ENCODE measurements at regions not wholly inside any gene's neighbourhood (a gene's known extent, or its start where the extent isn't known, plus 50 kb on each side); places are given as distances from the start of the nearest gene placed in this dataset.

DNA sequence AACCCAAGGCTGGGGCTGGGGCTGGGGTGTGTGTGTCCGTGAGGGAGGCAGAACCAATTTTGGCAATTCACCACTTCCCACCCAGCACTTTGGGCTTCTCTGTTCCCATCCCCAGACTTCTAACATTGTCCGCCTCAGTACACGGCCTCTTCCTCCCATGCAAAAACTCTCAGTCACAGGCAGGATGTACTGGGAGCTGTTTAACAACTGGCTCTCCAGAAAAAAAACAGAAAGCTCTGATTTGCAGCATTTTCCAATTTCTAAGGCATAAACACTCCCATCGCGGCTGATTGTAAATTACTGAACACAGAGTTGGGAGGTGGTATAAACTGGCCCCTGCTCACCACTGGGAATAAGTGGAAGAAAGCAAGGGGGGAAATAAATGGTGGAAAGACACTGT is 73.1 kb upstream of the MAP4K3 start:
- 82% methylated on average over 5 of the region's 5 CpGs; no CpG with 5 or more reads in 1 of the 2 experiments for WGBS, 2 experiments (ENCODE audit: extremely low coverage in 1 of 2, insufficient coverage in 1 of 2, insufficient read length in 1 of 2, insufficient replicate concordance in 2 of 2, low coverage in 1 of 2, low lambda C conversion rate in 2 of 2, missing lambda C conversion rate in 1 of 2)
- CTCF ChIA-PET (ENCODE audit: partially characterized antibody): interaction anchor here (1.5 kb wide), 1 partner anchor 13 kb away, joined by 4 read pairs; no protein-coding TSS in a partner anchor
- H4K20me1 ChIP-seq (replicated peaks in 1 of 2; ENCODE audit: control insufficient read depth in 1 of 2, insufficient read depth in 2 of 2, low read length in 2 of 2): no peaks in the 10 kb centered on the region

More for the DNA sequence above, 73.1 kb upstream of the MAP4K3 start:
- H3K9me3 ChIP-seq (ENCODE audit: insufficient read depth in 2 of 2, low read depth in 1 of 2, low read length in 1 of 2): no peaks in the 10 kb centered on the region
- H3K4me1 ChIP-seq (replicated peaks in 1 of 4; ENCODE audit: control insufficient read depth in 3 of 4, insufficient read depth in 4 of 4, low read length in 3 of 4): peaks cover 0 to 5% (median 2%) of the 10 kb centered on the region in 4 experiments; a peak in 4 of 7 replicates
- POLR2A ChIA-PET (ENCODE audit: partially characterized antibody): no interaction called here
- H3K4me3 ChIP-seq (ENCODE audit: extremely low read depth in 1 of 4, insufficient read depth in 2 of 4, low read depth in 3 of 4, low read length in 4 of 4): no peak overlapping the region
- no peak overlapping the region for H4K8ac ChIP-seq (ENCODE audit: extremely low read depth, insufficient read depth, low read length)
- no peak overlapping the region for H3K23ac ChIP-seq (ENCODE audit: insufficient read length)
- no peak overlapping the region for H4K91ac ChIP-seq (replicated peaks; ENCODE audit: insufficient read length, low read length)
- no peak for DNase-seq (ENCODE audit: low read depth in 1 of 2, low spot score in 2 of 2)
- no peak overlapping the region for H3K4me2 ChIP-seq (ENCODE audit: insufficient read depth in 1 of 2, low read depth in 2 of 2, low read length in 2 of 2)
- no peaks in the 10 kb centered on the region for H3K36me3 ChIP-seq (ENCODE audit: control insufficient read depth in 2 of 4, insufficient read depth in 4 of 4, low read length in 3 of 4)
- no peak overlapping the region for H2BK20ac ChIP-seq (ENCODE audit: low read length)
- no peak overlapping the region for H2AFZ ChIP-seq (ENCODE audit: low read length)
- TF ChIP-seq JUND (IDR thresholded peaks at IDR 0.05; ENCODE audit: low read length) (no peak), SP4 (IDR thresholded peaks at IDR 0.05; ENCODE audit: low read length) (no peak), EZH2 (IDR thresholded peaks at IDR 0.05; ENCODE audit: low read depth, low read length, severe bottlenecking) (no peak), CREB1 (IDR thresholded peaks at IDR 0.05) (no peak), KDM4A (IDR thresholded peaks at IDR 0.05; ENCODE audit: low read depth, low read length, severe bottlenecking) (no peak), SIRT6 (IDR thresholded peaks at IDR 0.05; ENCODE audit: low read length) (no peak), POU5F1 (IDR thresholded peaks at IDR 0.05; ENCODE audit: low read depth, low read length) (no peak)
- FAIRE-seq: no peak
- H3K27ac ChIP-seq (ENCODE audit: low read depth, low read length): no peak overlapping the region
- peak overlapping the region; percentile 18; the same call in 1 of the 2 replicates for H2BK12ac ChIP-seq (ENCODE audit: low read depth, low read length)
- H3K27me3 ChIP-seq (replicated peaks in 1 of 4; ENCODE audit: control insufficient read depth in 3 of 4, extremely low read depth in 1 of 4, insufficient read depth in 3 of 4, low read length in 3 of 4): no peaks in the 10 kb centered on the region
- H2AK5ac ChIP-seq (ENCODE audit: low read depth, low read length): no peak overlapping the region
- H3K4ac ChIP-seq (replicated peaks; ENCODE audit: insufficient read length, low read depth, low read length): no peak overlapping the region
- H2BK120ac ChIP-seq (replicated peaks; ENCODE audit: low read depth, low read length): no peak overlapping the region
- H3K9ac ChIP-seq (replicated peaks in 1 of 4; ENCODE audit: extremely low read depth in 1 of 4, low read depth in 3 of 4, low read length in 3 of 4): no peak overlapping the region
- H4K5ac ChIP-seq (ENCODE audit: insufficient read length, low read depth, low read length): no peak overlapping the region
- no peak overlapping the region for H2BK15ac ChIP-seq (ENCODE audit: low read length)
- H3K79me2 ChIP-seq (ENCODE audit: control insufficient read depth in 1 of 2, insufficient read depth in 2 of 2, low read length in 2 of 2): no peaks in the 10 kb centered on the region
- H3K23me2 ChIP-seq (ENCODE audit: low read depth, low read length): no peaks in the 10 kb centered on the region
- H3K14ac ChIP-seq (ENCODE audit: insufficient read length): no peak overlapping the region
- no peaks in the 10 kb centered on the region for H3K79me1 ChIP-seq (ENCODE audit: low read depth, low read length)
- H3K56ac ChIP-seq (replicated peaks; ENCODE audit: insufficient read length, low read depth, low read length): no peak overlapping the region
- no peak overlapping the region for H3K18ac ChIP-seq (ENCODE audit: extremely low read depth, low read length)
- H2BK5ac ChIP-seq (ENCODE audit: low read depth, low read length): no peak overlapping the region

Measured in H1 (cell line).